GM23338 (cell line): ENCODE measurements at regions not wholly inside any gene's neighbourhood (a gene's known extent, or its start where the extent isn't known, plus 50 kb on each side); places are given as distances from the start of the nearest gene placed in this dataset.

Experiments
- ATAC-seq: fragments of 200-7000 bp; cut with Tn5 transposase; 3 replicates; pipeline ENCODE4 v1.9.1; 2020
- DNase-seq: peaks from one replicate; pipeline ENCODE4 v3.0.0-alpha.2; 2015; ENCODE audit warnings: low spot score
- H2AFZ ChIP-seq: fragments of 200-600 bp; sonication (generic); 2 replicates; pipeline ENCODE4 v1.8.0; 2016; ENCODE audit warnings: antibody characterized with exemption, mild to moderate bottlenecking, moderate library complexity
- H3F3A ChIP-seq: fragments of 200-600 bp; sonication (generic); replicated peaks from 2 replicates; pipeline ENCODE4 v1.8.0; 2017; ENCODE audit warnings: antibody characterized with exemption, mixed run types, low read depth
- H3K27ac ChIP-seq: fragments of 200-600 bp; sonication (generic); 2 replicates; pipeline ENCODE4 v1.6.1; 2016; ENCODE audit warnings: low read depth
- H3K27me3 ChIP-seq: fragments of 200-600 bp; sonication (generic); 2 replicates; pipeline ENCODE4 v1.8.0; 2016; ENCODE audit warnings: mild to moderate bottlenecking, mixed run types, moderate library complexity; ENCODE audit not compliant: insufficient read depth
- H3K36me3 ChIP-seq: fragments of 200-600 bp; sonication (generic); 2 replicates; pipeline ENCODE4 v1.8.0; 2016; ENCODE audit warnings: mild to moderate bottlenecking; ENCODE audit not compliant: insufficient read depth
- H3K4me1 ChIP-seq: fragments of 200-600 bp; sonication (generic); 2 replicates; pipeline ENCODE4 v1.8.0; 2016; ENCODE audit warnings: mild to moderate bottlenecking, moderate library complexity; ENCODE audit not compliant: insufficient read depth
- H3K4me2 ChIP-seq: fragments of 200-600 bp; sonication (generic); 2 replicates; pipeline ENCODE4 v1.7.1; 2017; ENCODE audit warnings: mixed run types
- H3K4me3 ChIP-seq: fragments of 200-600 bp; sonication (generic); 2 replicates; pipeline ENCODE4 v1.6.1; 2016; ENCODE audit warnings: mixed run types
- H3K79me2 ChIP-seq: fragments of 200-600 bp; sonication (generic); replicated peaks from 2 replicates; pipeline ENCODE4 v1.8.0; 2017; ENCODE audit warnings: mild to moderate bottlenecking; ENCODE audit not compliant: insufficient read depth
- H3K9me2 ChIP-seq: fragments of 200-600 bp; sonication (generic); 2 replicates; pipeline ENCODE4 v1.8.0; 2017; ENCODE audit not compliant: insufficient read depth
- H4K20me1 ChIP-seq: fragments of 200-600 bp; sonication (generic); replicated peaks from 2 replicates; pipeline ENCODE4 v1.8.0; 2017; ENCODE audit warnings: mild to moderate bottlenecking; ENCODE audit not compliant: insufficient read depth
- H3K27ac Mint-ChIP-seq: 2 replicates; pipeline ENCODE4 v1.8.0; 2020; ENCODE audit warnings: inconsistent platforms, mild to moderate bottlenecking, moderate library complexity, mixed read lengths
- H3K27me3 Mint-ChIP-seq: 3 replicates; pipeline ENCODE4 v1.8.0; 2022; ENCODE audit warnings: low read depth, mild to moderate bottlenecking, moderate library complexity, mixed read lengths, inconsistent platforms; ENCODE audit not compliant: insufficient read depth, poor library complexity
- H3K36me3 Mint-ChIP-seq: 3 replicates; pipeline ENCODE4 v1.8.0; 2021; ENCODE audit warnings: low read depth, mild to moderate bottlenecking, inconsistent platforms, moderate library complexity, mixed read lengths
- H3K4me1 Mint-ChIP-seq: 3 replicates; pipeline ENCODE4 v1.8.0; 2020; ENCODE audit warnings: mild to moderate bottlenecking, inconsistent platforms, mixed read lengths
- H3K4me3 Mint-ChIP-seq: 3 replicates; pipeline ENCODE4 v1.8.0; 2021; ENCODE audit warnings: moderate library complexity, mild to moderate bottlenecking, inconsistent platforms, mixed read lengths
- H3K9me3 Mint-ChIP-seq: 3 replicates; pipeline ENCODE4 v1.8.0; 2020; ENCODE audit warnings: moderate library complexity, mild to moderate bottlenecking, inconsistent platforms, mixed read lengths
- CREB1 ChIP-seq: fragments of 250-450 bp; sonication (Bioruptor Pico); IDR thresholded peaks from 2 replicates; pipeline ENCODE4 v1.5.0; 2020; ENCODE audit warnings: low read depth, mild to moderate bottlenecking, moderate library complexity
- ETS1 ChIP-seq: IDR thresholded peaks from 2 replicates; pipeline ENCODE4 v1.6.1; 2016; ENCODE audit warnings: antibody characterized with exemption
- EZH2phosphoT487 ChIP-seq: fragments of 200-600 bp; sonication (generic); IDR thresholded peaks from one replicate; pipeline ENCODE4 v1.8.1; 2018; ENCODE audit warnings: antibody characterized with exemption; ENCODE audit not compliant: unreplicated experiment
- JUNB ChIP-seq: IDR thresholded peaks from one replicate; pipeline ENCODE4 v1.6.1; 2016; ENCODE audit warnings: antibody characterized with exemption; ENCODE audit not compliant: unreplicated experiment
- ZNF114 ChIP-seq: fragments of 250-450 bp; sonication (Bioruptor Pico); IDR thresholded peaks from 2 replicates; pipeline ENCODE4 v1.5.0; 2020; ENCODE audit warnings: mild to moderate bottlenecking, moderate library complexity
- ZNF462 ChIP-seq: fragments of 250-450 bp; sonication (Bioruptor Pico); IDR thresholded peaks from 2 replicates; pipeline ENCODE4 v1.5.0; 2020; ENCODE audit warnings: mild to moderate bottlenecking, moderate library complexity

- 0 out of 2 replicates have a peak overlapping the region, but pooled peaks have one; percentile 18 for H2AFZ ChIP-seq
- Mint-ChIP-seq H3K9me3 (no peaks in the 10 kb centered on the region), H3K4me3 (no peak overlapping the region), H3K36me3 (no peaks in the 10 kb centered on the region; the same call in 2 of the 3 replicates), H3K27ac (no peak overlapping the region), H3K27me3 (peaks cover 3% of the 10 kb centered on the region), H3K4me1 (peaks cover 25% of the 10 kb centered on the region)
- H3K4me1 ChIP-seq: peaks cover 6% of the 10 kb centered on the region
- ATAC-seq: peak; percentile 81
- TF ChIP-seq CREB1 (CRISPR knock-in tag): no peak
- no peak for TF ChIP-seq JUNB
- TF ChIP-seq ZNF462 (CRISPR knock-in tag): peak; percentile 50; the same call in 1 of the 2 replicates
- TF ChIP-seq EZH2phosphoT487: no peak
- TF ChIP-seq ETS1: no peak
- no peak for TF ChIP-seq ZNF114
- peak overlapping the region; percentile 32; the same call in 1 of the 2 replicates for H3K4me2 ChIP-seq
- peaks cover 6% of the 10 kb centered on the region; the same call in 1 of the 2 replicates for H3K9me2 ChIP-seq
- no peaks in the 10 kb centered on the region for H3K79me2 ChIP-seq
- H3K27ac ChIP-seq: no peak overlapping the region
- no peaks in the 10 kb centered on the region for H3F3A ChIP-seq
- H3K4me3 ChIP-seq: no peak overlapping the region
- H4K20me1 ChIP-seq: no peaks in the 10 kb centered on the region
- no peaks in the 10 kb centered on the region for H3K36me3 ChIP-seq
- no peaks in the 10 kb centered on the region for H3K27me3 ChIP-seq
- peak; percentile 26 for DNase-seq
These were observed 174.1 kb upstream of the GPR26 start for GRCh38 chr10:123492016-123492415.
